Parathyroid adenoma (tissue), 2 donors: ENCODE measurements at regions not wholly inside any gene's neighbourhood (a gene's known extent, or its start where the extent isn't known, plus 50 kb on each side); places are given as distances from the start of the nearest gene placed in this dataset.
"Not testable (repeated sequence)": the region's sequence is repeated elsewhere in the genome, so short reads cannot be mapped to it uniquely, and the experiment has no call there.

Experiments
- H2AFZ ChIP-seq: fragments of 300-600 bp; sonication (generic); one replicate; pipeline ENCODE4 v1.7.0; 2017; ENCODE audit warnings: antibody characterized with exemption, mild to moderate bottlenecking
- H3K27ac ChIP-seq: fragments of 300-600 bp; sonication (generic); one replicate; pipeline ENCODE4 v1.7.0; 2017
- H3K27me3 ChIP-seq: fragments of 300-600 bp; sonication (generic); one replicate; pipeline ENCODE4 v1.7.0; 2017; ENCODE audit warnings: low read length; ENCODE audit not compliant: control insufficient read depth, insufficient read depth
- H3K36me3 ChIP-seq: fragments of 300-600 bp; sonication (generic); one replicate; pipeline ENCODE4 v1.7.0; 2017; ENCODE audit warnings: low read length; ENCODE audit not compliant: control insufficient read depth, insufficient read depth
- H3K4me1 ChIP-seq: fragments of 300-600 bp; sonication (generic); one replicate; pipeline ENCODE4 v1.7.0; 2017; ENCODE audit warnings: control low read depth
- H3K4me2 ChIP-seq: fragments of 300-600 bp; sonication (generic); one replicate; pipeline ENCODE4 v1.7.0; 2017; ENCODE audit warnings: low read length
- H3K4me3 ChIP-seq: fragments of 300-600 bp; sonication (generic); one replicate; pipeline ENCODE4 v1.7.0; 2017; ENCODE audit warnings: low read depth, low read length
- H3K79me2 ChIP-seq: fragments of 300-600 bp; sonication (generic); one replicate; pipeline ENCODE4 v1.7.0; 2017; ENCODE audit warnings: control low read depth
- H3K9ac ChIP-seq: fragments of 300-600 bp; sonication (generic); one replicate; pipeline ENCODE4 v1.7.0; 2017; ENCODE audit warnings: mild to moderate bottlenecking
- H3K9me3 ChIP-seq: fragments of 300-600 bp; sonication (generic); one replicate; pipeline ENCODE4 v1.7.0; 2017; ENCODE audit warnings: low read length; ENCODE audit not compliant: control insufficient read depth
- TF ChIP-seq, protein P1 (sequence below): fragments of 300-600 bp; sonication (generic); IDR thresholded peaks from one replicate; pipeline ENCODE4 v1.7.0; 2017; ENCODE audit warnings: antibody characterized with exemption, mild to moderate bottlenecking
- donor health status: primary hyperparathyroidism.

DNA sequence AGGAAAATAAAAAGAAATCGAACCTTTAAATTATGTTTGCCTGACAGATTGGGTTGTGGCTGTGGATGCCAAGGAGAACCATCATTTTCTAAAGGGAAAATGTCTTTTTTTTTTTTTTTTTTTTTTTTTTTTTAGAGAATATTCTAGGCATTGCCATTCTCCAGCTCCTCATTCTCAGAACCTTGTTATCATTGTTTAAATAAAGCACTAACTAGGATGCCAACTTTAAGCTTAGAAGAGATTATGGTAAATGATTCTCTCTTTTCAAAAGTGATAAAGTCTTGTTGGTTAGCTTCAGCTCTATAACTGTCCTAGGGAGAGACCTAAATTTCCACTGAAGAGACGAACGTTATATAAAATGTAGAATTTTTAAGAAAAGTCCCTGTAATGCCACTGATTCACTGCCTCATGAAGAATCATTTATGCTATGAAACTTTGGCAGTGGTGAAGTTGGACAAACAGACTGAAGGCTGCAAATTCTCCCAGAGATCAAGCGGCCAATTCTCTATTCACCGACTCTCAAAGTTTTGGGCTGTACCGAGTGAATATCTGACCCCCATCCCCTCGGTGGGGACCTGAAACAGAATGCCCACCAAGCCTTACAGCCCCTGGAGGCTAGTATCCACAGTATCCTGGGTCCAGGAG lies 207.9 kb upstream of the PITRM1 start:
- TF ChIP-seq, protein P1, sequence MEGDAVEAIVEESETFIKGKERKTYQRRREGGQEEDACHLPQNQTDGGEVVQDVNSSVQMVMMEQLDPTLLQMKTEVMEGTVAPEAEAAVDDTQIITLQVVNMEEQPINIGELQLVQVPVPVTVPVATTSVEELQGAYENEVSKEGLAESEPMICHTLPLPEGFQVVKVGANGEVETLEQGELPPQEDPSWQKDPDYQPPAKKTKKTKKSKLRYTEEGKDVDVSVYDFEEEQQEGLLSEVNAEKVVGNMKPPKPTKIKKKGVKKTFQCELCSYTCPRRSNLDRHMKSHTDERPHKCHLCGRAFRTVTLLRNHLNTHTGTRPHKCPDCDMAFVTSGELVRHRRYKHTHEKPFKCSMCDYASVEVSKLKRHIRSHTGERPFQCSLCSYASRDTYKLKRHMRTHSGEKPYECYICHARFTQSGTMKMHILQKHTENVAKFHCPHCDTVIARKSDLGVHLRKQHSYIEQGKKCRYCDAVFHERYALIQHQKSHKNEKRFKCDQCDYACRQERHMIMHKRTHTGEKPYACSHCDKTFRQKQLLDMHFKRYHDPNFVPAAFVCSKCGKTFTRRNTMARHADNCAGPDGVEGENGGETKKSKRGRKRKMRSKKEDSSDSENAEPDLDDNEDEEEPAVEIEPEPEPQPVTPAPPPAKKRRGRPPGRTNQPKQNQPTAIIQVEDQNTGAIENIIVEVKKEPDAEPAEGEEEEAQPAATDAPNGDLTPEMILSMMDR = no peak
- no peaks in the 10 kb centered on the region for H3K27me3 ChIP-seq
- no peak overlapping the region for H3K4me3 ChIP-seq
- H3K79me2 ChIP-seq = no peaks in the 10 kb centered on the region
- H3K9me3 ChIP-seq = no peaks in the 10 kb centered on the region
- H2AFZ ChIP-seq = no peak overlapping the region
- H3K4me1 ChIP-seq = no peaks in the 10 kb centered on the region
- no peaks in the 10 kb centered on the region for H3K36me3 ChIP-seq
- H3K4me2 ChIP-seq = no peak overlapping the region
- no peak overlapping the region for H3K9ac ChIP-seq
- no peak overlapping the region for H3K27ac ChIP-seq

DNA sequence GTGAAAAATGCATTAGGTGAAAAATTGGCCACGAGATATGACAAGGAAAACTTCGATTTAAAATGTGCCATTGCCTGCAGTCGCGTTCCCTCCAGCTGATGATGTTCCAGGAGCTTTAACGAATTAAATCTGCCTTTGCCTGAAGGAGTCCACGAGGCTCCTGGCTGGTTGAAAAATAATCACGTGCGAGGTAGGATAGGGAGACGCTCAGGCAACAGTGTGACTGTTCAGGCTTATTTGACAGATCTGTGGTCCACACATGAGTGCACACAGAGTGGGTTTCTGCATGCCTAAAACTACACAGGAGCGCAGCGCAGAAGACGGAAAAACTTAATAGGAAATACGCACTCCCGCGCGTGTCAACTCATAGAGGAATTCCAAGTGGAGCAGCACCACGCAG lies 204.0 kb upstream of the PITRM1 start:
- TF ChIP-seq, protein P1 = no peak
- Histone ChIP-seq H3K79me2 (no peaks in the 10 kb centered on the region), H3K27me3 (no peaks in the 10 kb centered on the region), H3K4me3 (no peak overlapping the region), H3K36me3 (no peaks in the 10 kb centered on the region), H3K9ac (no peak overlapping the region), H3K9me3 (no peaks in the 10 kb centered on the region), H3K27ac (no peak overlapping the region), H2AFZ (no peak overlapping the region), H3K4me2 (no peak overlapping the region), H3K4me1 (no peaks in the 10 kb centered on the region)

DNA sequence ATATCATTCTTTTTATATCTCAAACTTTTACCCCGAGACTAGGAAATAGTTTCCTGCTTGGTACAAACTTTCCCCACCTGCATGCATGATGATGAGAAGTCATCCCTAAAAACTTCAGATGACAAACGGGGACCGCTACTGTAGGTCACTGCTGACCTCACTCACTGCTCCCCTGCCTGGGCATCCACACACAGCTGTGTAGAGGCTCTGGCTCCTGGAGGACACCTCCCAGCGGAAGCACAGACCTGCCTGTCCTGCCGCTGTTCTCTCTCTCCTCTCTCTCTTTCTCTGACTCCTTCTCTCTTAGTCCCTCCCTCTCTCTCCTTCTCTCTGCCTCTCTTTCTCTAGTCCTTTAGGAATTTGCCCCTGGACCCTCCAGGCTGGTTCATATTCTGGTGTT lies 202.9 kb upstream of the PITRM1 start:
- Histone ChIP-seq H3K36me3 (no peaks in the 10 kb centered on the region), H3K4me2 (no peak overlapping the region), H3K4me1 (no peaks in the 10 kb centered on the region), H2AFZ (no peak overlapping the region), H3K27ac (no peak overlapping the region), H3K79me2 (no peaks in the 10 kb centered on the region), H3K9ac (no peak overlapping the region), H3K9me3 (no peaks in the 10 kb centered on the region), H3K4me3 (no peak overlapping the region), H3K27me3 (no peaks in the 10 kb centered on the region)
- TF ChIP-seq, protein P1 = no peak

DNA sequence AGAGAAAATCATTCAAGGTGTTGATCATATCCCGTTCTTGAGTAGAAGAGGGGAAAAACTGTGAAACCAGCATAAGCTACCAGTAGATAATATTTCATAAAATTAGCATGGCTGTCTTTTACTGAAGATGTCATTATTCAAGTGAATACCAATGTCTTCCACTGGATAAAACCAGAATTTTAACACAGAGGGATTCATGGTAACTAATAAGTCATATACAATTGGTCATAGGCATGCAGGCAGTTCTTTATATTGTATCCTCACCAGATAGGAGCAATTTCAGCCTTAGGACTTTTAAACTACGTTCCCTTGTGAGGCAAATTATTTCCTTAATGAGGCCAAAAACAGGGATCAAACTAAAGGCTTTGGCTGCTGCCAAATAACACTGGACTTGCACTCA lies 202.3 kb upstream of the PITRM1 start:
- no peak overlapping the region for H3K4me3 ChIP-seq

DNA sequence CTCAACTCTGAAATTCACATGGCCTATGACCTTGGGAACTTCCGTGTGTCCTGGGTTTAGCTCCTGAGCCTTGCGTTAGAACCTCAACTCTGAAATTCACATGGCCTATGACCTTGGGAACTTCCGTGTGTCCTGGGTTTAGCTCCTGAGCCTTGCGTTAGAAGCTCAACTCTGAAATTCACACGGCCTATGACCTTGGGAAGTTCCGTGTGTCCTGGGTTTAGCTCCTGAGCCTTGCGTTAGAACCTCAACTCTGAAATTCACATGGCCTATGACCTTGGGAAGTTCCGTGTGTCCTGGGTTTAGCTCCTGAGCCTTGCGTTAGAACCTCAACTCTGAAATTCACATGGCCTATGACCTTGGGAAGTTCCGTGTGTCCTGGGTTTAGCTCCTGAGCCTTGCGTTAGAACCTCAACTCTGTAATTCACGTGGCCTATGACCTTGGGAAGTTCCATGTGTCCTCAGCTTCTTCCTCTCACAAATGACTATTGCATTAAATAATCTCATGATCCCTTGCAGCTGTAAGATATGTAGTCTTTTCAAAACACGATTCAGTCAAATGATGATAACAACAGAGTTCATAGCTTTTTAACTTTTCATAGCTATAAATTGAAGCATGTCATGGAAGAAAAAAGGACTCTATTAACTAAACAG lies 200.9 kb upstream of the PITRM1 start:
- H3K9me3 ChIP-seq, H3K9ac ChIP-seq, H3K27ac ChIP-seq, H3K27me3 ChIP-seq, H3K4me1 ChIP-seq, H2AFZ ChIP-seq, H3K36me3 ChIP-seq, H3K4me2 ChIP-seq, H3K79me2 ChIP-seq, H3K4me3 ChIP-seq: not testable (repeated sequence)

More for the DNA sequence above, 202.3 kb upstream of the PITRM1 start:
- Histone ChIP-seq H3K36me3 (no peaks in the 10 kb centered on the region), H3K27ac (no peak overlapping the region), H3K27me3 (no peaks in the 10 kb centered on the region), H3K4me1 (no peaks in the 10 kb centered on the region), H2AFZ (no peak overlapping the region), H3K9ac (no peak overlapping the region), H3K9me3 (no peaks in the 10 kb centered on the region), H3K4me2 (no peak overlapping the region), H3K79me2 (no peaks in the 10 kb centered on the region)
- TF ChIP-seq, protein P1 = no peak
